GM10266 (cell line): ENCODE measurements at regions not wholly inside any gene's neighbourhood (a gene's known extent, or its start where the extent isn't known, plus 50 kb on each side); places are given as distances from the start of the nearest gene placed in this dataset.

ENCODE experiments used
- DNase-seq: peaks from one replicate; pipeline ENCODE4 v3.0.0; 2012; ENCODE audit errors: extremely low spot score
- CTCF ChIP-seq: IDR thresholded peaks from 2 replicates; pipeline ENCODE4 v1.5.1; 2012; ENCODE audit warnings: mild to moderate bottlenecking, low read depth; ENCODE audit not compliant: control insufficient read depth, insufficient read depth; ENCODE audit errors: missing control alignments

DNA sequence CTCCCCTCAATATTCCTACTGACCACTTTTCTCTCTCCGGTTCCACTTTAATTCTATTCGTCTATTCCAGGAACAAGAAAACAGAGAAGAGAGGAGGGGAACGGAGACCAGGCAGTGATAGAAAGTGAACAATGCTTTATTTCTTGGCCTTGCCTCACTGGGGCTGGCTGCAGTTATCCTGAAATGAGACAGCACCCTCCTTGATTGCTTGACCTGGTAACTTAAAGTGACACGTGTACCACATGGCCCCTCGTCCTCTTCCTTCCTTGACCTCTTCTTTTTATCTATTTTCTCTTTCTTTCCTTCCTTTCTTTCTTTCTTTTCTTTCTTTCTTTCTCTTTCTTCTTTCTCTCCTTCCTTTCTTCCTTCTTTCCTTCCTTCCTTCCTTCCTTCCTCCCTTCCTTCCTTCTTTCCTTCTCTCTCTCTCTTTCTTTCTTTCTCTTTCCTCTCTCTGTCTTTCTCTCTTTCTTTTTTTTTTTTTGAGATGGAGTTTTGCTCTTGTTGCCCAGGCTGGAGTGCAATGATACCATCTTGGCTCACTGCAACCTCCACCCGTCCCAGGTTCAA lies 52.8 kb upstream of the CLMP start:
- DNase-seq = no peak
- no peak for TF ChIP-seq CTCF

DNA sequence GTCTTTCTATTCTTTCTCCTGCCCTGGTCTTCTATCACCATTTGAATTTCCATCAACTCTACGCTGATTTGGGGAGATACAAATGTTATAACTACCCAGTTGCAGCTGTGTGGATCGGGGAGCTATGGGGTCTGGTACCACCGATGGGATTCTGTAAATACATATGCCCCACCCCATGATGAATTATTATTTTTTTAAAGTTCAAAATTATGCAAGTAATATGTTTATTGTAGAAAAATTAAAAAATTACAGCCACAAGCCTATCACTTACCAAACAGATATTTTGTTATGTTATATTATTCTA lies 52.4 kb upstream of the CLMP start:
- TF ChIP-seq CTCF = no peak
- no peak for DNase-seq

- DNase-seq = peak; percentile 74
- TF ChIP-seq CTCF = peak; percentile 95
Measured at GRCh38 chr11:123246749-123247495, 51.9 kb upstream of the CLMP start.

DNA sequence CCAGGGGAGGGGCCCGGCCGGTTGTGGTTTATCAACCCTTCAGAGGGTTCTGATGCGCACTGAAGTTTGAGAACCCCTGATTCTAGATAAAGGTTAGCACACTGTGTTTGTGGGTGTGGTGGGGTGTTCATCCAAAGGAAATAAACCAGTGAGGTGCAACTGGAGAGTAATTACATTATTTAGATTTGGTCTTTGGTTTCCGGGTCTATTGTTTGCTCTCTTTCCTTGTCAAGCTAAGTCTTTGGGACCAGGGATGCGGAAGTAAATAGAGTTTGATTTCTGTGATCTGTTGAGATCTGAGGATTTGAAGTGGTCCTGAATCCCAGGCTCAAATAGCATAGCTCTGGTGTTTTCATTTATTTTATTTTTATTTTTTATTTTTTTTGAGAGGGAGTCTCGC lies 50.5 kb upstream of the CLMP start:
- TF ChIP-seq CTCF = no peak

More for the DNA sequence above, 50.5 kb upstream of the CLMP start:
- no peak for DNase-seq
